H1 (cell line): ENCODE measurements at regions not wholly inside any gene's neighbourhood (a gene's known extent, or its start where the extent isn't known, plus 50 kb on each side); places are given as distances from the start of the nearest gene placed in this dataset.

Source experiments
- ATF3 ChIP-seq: IDR thresholded peaks from 2 replicates; pipeline ENCODE4 v1.6.1; 2011; ENCODE audit warnings: low read depth, mild to moderate bottlenecking, low read length; ENCODE audit not compliant: insufficient read depth
- CTCF ChIP-seq, 3 experiments: IDR thresholded peaks; 1 replicate in 2 of 3; 2 replicates in 1 of 3; pipeline versions ENCODE4 v1.5.1 to v1.6.1; 2011; ENCODE audit warnings: low read length in 3 of 3, mild to moderate bottlenecking in 3 of 3, inconsistent platforms in 2 of 3, low read depth in 1 of 3, moderate library complexity in 1 of 3; ENCODE audit not compliant: insufficient read depth in 1 of 3; ENCODE audit errors: control extremely low read depth in 1 of 3
- EZH2 ChIP-seq: fragments of 200-600 bp; sonication (generic); IDR thresholded peaks from 2 replicates; pipeline ENCODE4 v1.7.1; 2012; ENCODE audit warnings: low read depth, mild to moderate bottlenecking, moderate library complexity, low read length, inconsistent platforms; ENCODE audit not compliant: severe bottlenecking
- MAX ChIP-seq: IDR thresholded peaks from 2 replicates; pipeline ENCODE4 v1.6.1; 2012; ENCODE audit warnings: inconsistent platforms
- POLR2AphosphoS5 ChIP-seq: IDR thresholded peaks from 2 replicates; pipeline ENCODE4 v1.6.1; 2011; ENCODE audit warnings: low read depth, low read length
- RAD21 ChIP-seq, 2 experiments: IDR thresholded peaks in 1 of 2; conservative IDR thresholded peaks in 1 of 2; 2 replicates each; pipeline ENCODE4 v1.6.1; 2011; ENCODE audit warnings: low read depth in 2 of 2, low read length in 2 of 2, improper control_type of control experiment in 1 of 2, inconsistent platforms in 1 of 2, mild to moderate bottlenecking in 1 of 2, moderate library complexity in 1 of 2

- TF ChIP-seq RAD21 (IDR thresholded peaks at IDR 0.05 in 1 of 2, conservative IDR thresholded peaks at IDR 0.05 in 1 of 2; ENCODE audit: low read depth in 2 of 2, low read length in 2 of 2), result no peak
- no peak for TF ChIP-seq POLR2AphosphoS5
- no peak for TF ChIP-seq ATF3
- no peak for TF ChIP-seq EZH2
- no peak for TF ChIP-seq CTCF (IDR thresholded peaks at IDR 0.05; ENCODE audit: control extremely low read depth in 1 of 3, insufficient read depth in 1 of 3, low read depth in 1 of 3, low read length in 3 of 3)
- TF ChIP-seq MAX, result no peak
Measured at GRCh38 chr6:137970368-137970767, 103.3 kb downstream of the TNFAIP3 start.
